ENCODE measurements at regions not wholly inside any gene's neighbourhood (a gene's known extent, or its start where the extent isn't known, plus 50 kb on each side); places are given as distances from the start of the nearest gene placed in this dataset.
"Not testable (repeated sequence)": the region's sequence is repeated elsewhere in the genome, so short reads cannot be mapped to it uniquely, and the experiment has no call there.

- DNase-seq: not testable (repeated sequence)
These were observed 62.6 kb upstream of the BDH1 start for GRCh38 chr3:197618408-197618807.

- DNase-seq: no peak
These were observed 59.7 kb upstream of the BDH1 start for GRCh38 chr3:197615430-197615829.

- DNase-seq: not testable (repeated sequence)
These were observed 58.4 kb upstream of the BDH1 start for GRCh38 chr3:197614134-197614533.

GRCh38 chr3:197613199-197613598 is 57.4 kb upstream of the BDH1 start:
- DNase-seq: peak; percentile 25

- DNase-seq: no peak
These were observed 55.5 kb upstream of the BDH1 start for GRCh38 chr3:197611255-197611654.

- no peak for DNase-seq
These were observed 50.7 kb upstream of the BDH1 start for GRCh38 chr3:197606468-197606867.
